ENCODE measurements at regions not wholly inside any gene's neighbourhood (a gene's known extent, or its start where the extent isn't known, plus 50 kb on each side); places are given as distances from the start of the nearest gene placed in this dataset.

DNA sequence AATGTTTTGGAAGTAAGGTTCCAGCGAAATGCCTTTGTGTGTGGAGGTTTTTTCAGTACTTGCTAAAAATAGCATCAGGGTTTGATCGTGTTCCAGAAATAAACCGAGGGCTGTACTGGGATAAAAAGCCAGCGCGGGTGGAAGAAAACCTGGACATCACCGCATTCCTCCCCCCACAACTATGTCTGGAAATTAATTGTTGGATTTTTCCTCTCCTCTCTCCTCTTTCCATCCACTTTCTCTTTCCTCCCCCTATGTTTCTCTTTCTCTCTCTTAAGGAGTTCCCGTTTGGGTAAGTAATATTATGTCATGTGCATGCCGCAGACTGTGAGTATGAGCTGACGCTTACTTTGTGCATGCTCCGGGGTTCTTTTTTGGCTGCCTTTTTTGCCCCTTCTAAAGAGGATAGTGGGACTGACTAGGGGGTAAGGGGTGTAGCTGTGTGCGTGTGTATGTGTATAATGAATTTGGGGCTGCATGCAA, 104.2 kb upstream of the HSD17B12 start:
- no peak for FAIRE-seq

DNA sequence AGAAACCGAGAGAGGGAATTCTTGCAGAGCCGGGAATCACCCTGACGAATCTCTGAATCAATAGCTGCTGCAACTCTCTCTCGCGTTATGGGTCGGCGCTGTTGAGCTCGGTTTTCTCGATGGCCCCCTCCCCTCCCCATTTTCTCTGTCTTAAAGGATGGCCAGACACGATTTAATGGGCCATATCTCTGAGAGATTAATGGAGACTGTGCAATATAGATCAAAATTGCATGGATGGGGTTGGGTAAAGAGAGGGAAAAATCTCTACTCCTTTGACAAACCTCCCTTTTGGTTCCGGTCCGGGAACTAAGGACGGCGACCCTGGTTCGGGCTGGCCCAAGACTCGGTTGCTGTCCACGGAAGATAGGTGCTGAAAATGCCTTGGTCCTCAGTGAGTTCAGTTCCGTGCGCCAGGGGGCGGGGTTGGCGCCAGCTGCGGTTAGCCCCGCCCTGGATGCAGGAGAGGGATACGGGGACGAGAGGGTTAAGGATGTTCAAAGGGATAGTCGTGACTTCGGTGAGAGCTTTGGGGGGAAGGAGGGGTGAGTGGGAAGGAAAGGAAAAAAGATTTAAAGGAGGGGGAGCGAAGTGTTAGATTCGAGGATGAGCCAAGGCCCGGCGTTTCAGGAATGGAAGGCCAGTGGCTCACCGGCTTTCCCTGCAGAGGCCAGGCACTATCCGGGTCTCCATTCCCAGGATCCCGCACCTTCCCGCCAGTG, 103.6 kb upstream of the HSD17B12 start:
- no peak for FAIRE-seq

DNA sequence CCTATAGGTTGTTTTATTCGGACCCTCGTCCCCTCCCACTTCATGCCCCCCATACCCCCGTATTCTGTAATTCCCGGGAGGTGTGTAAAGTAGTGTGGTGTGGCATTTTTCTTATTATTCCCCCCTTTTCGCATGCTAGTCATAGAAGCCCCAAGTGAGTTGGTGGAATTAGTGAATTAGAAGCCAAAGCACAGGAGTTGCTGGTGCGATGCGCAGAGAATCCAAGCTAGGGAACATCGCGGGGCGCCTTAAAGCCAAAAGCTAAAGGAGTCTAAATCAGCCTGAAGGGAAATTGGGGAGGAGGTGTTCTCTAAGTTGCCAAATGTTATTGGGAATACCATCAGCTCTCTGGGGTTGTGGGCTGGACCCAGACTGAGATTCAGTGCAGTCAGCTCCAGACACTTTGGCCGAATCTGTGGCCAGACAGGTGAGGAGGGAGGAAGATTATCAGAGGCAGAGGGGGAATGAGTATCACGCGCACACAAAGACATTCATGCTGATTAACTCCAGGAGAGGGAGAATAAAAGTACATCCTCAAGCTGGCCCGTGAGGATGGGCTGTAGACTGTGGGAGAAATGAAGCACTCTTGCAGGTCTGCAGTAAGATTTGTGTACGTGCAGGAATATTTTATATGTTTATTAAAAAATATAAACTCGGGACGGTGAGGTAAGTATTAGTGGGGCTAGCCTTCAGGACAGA, 102.8 kb upstream of the HSD17B12 start:
- FAIRE-seq, result no peak

DNA sequence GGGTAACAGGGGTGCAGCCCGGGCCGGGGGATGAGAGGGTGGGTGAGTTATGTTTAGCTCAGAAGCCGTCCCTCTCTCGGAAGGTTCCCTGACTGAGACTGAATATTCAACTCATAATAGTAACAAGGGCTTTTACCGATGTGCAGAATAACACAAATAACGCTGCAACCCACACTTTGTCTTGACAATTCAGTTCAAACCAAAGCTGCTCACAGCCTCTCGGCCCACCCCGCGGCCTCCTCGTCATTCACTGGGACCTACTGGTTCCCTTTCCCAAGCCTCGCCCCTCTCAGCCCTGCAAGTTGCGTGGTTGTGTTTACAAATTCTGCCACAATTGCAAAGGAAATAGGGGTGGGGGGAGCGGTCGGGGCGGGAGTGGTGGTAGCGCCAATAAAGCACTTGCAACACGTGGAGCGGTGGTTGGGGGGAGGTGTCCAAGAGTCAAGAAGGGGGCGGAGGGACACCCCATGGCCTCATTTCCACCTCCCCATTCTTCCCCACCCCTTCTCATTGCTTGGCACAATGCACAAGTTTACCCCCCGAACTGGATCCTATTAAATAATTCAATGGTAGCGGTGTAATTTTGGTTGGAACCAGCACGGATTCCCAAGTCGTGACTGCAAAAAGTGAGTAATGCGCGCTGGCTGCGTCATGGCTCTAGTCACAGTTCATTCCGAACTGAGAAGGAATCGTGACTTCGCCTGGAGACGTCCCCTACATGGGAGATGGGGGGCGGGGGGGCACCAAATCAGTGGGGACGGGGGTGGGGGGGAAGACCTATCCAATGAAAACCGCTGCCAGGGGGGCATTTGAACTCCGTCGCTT, 102.0 kb upstream of the HSD17B12 start:
- FAIRE-seq, result no peak

DNA sequence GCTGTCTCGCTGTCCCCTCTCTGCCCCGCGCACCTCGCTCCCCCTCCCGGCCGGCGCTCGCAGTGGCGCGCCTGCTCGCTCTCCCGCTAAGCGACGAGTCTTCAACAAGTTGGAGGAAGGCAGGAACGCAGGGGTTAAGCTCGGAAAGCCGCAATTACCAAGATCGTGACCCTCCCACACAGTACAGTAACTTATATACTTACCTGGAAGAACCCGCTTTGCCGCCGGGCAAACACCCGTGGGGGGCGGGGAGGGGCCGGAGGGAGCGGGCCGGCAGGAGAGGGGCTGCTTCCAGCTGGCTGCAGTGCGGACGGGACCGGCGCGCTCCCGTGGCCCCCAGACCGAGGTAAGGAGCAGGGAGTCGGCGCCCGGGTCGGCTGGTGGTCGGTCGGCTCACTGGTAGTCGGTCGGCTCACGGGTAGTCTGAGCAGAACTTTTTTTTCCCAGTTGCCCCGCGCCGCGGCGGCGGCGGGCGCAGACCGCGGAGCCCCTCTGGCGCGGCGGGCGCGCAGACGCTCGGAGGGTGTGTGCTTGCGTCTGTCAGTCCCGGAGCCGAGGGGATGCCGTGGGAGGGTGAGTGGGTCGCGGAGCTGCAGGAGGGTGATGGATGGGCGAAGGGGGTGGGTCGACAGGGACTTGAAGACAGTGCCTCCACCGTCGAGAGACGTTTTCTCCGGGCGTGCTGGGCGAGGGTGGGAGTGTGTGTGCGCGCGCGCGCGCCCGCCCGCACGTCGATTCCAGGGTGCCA, 101.2 kb upstream of the HSD17B12 start:
- no peak for FAIRE-seq

DNA sequence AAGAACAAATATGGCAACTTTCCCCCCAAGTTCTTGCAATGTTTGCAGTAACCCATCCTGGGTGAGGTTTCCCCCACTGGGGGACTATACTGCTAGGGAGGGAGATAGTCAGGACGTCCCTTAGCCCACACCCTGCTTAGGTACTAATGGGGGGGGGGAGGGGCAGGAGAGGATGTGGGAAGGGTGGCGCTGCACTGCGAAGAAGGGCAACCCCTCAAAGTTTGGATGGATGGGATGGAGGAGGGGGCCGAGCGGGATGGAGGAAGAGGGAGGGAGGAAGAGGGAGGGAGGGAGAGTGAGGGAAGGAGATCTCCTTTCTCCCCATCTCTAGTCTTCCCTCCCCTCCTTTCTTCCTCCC, 100.6 kb upstream of the HSD17B12 start:
- FAIRE-seq, result no peak

DNA sequence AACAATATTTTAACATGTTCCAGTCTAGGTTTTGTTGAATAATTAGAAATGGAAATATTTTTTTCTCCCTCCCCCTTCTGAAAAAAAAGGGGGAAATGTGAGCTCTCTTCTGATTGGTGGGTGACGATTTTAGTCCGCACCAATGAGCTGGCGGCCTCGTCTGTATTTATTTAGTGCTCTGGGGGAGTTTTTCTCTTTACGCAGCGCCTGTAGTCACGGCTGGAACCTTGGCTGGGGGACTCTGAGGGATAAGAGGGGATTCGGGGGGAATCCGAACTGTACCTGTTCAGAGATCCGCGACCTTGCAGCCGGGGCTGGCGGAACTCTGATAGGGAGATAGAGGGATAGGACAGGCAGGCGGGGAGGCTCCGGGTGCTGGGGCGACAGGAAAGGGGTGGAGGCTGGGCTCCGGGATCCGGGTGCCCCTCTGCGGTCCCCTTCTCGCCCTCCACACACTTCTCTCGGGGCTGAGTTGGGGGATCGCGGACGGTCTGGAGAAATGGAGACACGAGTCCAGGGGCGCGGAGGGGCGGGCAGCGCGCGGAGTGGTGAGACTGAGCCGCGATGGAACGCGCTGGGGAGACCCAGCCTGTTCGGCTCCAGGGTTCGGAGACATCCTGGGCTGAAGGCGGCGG, 99.7 kb upstream of the HSD17B12 start:
- FAIRE-seq, result no peak

DNA sequence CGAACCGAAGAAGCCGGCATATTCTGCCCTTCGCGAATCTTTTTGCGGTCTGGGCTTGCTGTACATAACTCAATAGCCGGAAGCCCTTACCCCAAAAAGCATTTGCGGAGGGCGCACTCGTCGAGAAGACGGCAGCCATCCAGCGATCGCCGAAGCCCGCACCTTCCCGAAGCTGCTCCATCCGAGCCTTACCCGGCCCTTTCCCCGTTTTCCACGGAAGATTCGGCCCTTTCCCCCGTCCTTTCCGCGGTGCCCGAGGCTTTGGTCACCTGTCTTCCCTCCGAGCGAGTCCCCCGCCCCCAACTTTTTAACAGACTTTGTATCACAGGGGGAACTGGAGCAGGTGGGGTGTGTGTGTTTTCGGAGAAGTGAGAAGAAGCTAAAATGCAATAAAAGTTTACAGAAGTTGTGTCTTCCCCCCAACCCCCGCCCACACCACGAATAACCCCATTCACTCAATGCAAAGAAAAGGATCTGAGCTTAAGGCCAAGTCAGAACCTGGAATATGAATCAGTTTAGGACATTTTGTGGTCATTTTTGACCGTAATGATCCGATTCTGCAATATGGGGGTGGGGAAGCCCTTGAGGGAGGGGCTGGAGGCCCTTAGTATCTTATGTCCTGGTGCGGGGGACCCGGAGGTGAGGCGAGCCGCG, 99.0 kb upstream of the HSD17B12 start:
- no peak for FAIRE-seq

DNA sequence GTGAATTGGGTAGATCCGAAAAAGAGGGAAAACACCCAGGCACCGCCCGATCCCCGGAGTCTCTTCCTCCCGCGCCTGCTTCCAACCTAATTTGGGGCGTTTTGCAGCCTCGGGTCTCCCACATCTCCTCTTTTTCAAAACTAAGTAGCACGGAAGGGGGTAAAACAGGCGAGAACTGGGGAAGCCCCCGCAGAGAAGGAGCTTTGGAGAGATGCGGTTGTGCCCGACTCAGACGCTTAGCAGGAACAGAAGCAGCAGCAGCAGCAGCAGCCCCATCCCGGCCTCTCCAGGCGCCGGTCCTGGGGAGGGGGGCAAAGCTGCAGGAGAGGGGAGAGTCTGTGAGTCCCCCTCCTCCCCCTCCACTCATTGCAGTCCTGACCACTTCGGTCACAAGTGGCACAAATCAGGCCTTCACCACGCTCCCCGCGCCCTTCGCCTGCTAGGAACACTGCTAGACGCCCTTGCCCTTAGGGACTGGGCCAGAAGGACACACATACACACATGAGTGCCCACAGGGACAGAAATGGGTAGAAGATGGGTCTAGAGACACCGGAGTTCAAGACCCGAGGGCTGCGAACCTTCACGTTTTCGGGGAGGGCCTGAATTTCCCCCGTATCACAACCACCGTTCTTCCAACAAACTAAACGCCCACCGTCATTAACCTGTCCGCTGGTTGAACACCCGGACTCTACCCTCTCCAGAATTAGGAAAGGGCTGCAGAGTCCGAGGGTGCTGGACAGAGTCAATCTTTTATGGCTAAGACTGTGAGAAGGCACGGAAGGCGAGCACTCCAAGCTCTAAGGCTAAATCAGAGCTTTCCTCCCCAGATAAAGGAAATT, 98.3 kb upstream of the HSD17B12 start:
- FAIRE-seq, result no peak

DNA sequence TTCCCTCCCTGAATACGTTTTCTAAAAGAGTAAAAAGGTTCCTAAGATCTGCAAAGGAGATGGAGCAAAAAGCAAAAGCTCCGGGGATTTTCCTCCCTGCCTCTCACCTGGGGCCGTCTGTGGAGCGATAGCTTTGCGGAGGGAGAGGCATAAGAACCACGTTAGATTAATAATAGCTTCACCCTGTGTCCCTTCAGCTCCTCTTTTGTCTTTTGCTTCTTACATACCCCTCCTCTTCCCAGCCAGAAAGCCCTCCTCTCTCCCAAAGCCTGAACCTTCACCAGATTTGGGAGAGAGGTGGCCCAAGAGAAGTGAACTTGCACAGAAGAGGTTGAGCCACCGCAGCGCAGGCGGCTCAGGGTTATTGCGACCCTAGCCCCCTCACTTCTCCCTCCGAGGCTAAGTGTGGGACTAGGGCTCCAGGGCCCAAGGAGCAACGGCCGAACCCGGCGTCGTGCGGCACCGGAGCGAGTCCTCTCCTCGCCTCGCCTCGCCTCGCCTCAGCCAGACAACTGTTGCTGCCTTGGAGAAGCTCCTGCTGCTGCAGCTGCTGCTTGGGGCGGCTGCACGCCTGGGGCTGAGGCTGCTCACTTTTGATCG, 97.6 kb upstream of the HSD17B12 start:
- FAIRE-seq, result no peak

DNA sequence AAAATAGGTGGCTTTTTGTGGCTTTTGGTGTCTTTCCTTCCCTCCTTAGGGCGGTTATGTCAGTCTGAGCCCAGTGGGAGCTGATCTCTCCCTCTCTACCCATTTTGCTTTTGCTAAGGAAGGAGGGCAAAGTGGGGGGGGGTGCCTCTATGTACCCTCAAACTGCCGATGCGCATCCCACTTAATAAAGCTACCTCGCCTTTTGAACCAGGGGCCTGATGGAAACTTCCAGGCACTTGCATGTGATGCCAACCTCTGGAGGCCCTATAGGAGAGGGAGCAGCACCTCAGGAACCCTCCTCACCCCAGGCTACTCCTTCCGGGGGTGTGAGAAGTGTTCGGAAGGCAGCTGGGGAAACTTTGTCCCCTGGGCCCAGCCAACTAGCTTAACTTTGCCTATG, 97.0 kb upstream of the HSD17B12 start:
- FAIRE-seq, result no peak

DNA sequence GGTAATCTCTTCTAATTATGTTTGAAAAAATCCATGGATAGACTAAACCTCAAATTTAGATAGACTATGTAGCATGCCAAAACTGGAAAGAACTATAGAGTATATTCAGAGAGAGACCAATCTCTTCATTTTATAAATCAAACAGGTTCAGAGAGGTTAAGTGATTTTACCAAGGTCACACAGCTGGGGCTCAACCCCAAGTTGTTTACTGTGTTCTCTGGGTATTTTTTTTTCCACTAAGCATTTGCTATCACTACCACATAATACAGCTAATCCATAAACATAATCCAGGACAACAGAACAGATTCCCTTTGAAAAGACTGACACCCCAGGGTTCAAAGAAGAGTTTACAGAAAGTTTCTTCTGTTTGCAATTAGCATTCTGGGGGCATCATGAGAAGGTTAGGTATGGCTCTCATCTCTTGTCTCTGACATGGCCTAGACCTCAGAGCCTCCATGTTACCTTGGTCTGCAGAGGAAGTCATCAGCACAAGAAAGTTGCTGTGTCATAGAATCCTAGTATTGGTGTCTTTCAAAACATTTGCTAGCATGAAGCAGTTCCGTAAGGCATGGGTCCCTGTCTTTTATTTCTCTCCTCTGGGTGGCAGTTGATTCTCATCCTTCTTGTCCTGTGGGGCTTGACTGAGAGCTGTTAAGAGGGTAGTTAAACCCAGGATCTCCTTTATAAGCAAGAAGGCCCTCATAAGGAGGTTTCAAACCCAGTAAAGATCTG, 94.5 kb upstream of the HSD17B12 start:
- FAIRE-seq, result no peak

DNA sequence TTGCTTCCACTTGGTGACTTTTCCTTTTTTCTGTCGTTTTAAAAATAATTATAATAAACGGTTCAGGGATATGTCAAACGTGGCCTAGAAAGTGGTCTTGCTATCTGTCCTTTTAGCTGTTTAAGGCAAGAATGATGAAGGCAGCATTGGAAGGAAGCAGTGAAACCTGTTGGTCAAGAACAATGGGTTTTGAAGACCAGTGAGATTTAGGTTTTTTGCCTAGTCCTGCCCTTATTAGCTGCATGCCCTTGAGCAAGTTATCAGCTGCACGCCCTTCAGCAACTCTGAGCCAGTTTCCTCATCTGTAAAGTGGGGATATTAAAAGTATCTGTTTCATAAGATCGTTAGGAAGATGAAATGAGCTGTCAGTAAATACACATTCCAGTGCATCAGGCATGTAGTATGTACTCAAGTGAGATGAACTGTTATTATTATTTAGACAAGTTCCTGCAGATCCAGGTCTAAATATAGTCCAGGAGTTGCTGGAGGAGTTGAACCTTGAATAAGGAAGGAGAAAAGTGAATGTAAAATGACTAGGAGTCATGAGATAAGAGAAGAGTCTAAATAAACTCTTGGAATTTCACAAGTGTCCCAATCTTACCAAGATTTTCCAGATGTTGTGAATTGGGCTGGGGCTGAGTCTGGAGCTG, 90.8 kb upstream of the HSD17B12 start:
- no peak for FAIRE-seq

DNA sequence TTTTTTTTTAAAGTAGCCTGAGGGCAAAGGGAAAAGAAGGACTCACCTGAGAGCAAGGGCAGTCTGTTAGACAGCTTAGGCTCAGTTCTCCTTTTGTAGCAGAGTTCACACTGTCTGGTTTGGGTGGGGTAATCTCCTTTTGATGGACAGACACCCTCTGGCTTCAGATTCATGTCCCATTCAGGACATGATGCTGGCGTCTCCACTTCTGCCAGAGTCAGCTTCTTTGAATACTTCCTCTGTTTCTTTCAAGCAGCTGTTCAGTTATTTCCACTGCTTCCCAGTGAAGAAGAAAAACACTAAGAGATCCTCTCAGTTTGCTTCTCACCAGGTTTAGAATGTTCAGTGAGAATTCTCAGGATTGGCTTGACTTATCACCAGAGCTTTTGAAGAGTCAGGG, 79.0 kb upstream of the HSD17B12 start:
- FAIRE-seq, result no peak

DNA sequence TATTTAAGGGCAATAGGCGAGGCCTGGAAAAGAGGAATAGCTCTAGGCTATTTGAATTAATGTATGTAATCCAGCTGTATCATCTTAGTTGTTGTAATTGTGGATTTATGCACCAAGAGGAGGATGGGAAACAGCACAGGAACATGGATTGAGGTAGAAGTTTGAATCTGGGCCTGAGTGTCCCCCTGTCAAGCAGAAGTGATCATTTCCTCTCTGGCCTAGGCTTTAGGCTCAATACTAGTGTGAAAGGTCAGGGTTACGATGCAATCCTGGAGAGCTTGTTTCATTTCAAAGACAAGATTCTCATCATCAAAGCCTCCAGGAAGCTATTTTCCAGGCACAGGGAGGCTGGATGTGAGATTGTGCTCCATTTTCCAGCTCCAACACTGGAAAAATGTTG, 77.9 kb upstream of the HSD17B12 start:
- no peak for FAIRE-seq

DNA sequence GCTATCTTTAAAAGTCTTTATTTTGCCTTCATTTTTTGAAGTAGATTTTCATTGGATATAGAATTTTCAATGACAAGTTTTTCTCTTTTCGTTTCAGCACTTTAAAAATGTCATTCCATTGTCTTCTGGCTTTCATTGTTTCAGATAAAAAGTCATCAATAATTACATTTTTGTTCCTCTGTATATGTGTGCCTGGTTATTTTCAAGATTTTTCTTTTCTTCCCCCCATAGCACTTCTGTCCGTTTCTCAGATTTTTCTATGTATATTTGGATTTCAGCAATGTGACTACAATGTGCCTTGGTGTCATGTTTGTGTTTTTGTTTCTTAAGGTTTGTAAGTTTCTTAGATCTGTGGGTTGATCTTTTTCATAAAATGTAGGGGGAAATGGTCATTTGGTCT, 66.3 kb upstream of the HSD17B12 start:
- no peak for FAIRE-seq

DNA sequence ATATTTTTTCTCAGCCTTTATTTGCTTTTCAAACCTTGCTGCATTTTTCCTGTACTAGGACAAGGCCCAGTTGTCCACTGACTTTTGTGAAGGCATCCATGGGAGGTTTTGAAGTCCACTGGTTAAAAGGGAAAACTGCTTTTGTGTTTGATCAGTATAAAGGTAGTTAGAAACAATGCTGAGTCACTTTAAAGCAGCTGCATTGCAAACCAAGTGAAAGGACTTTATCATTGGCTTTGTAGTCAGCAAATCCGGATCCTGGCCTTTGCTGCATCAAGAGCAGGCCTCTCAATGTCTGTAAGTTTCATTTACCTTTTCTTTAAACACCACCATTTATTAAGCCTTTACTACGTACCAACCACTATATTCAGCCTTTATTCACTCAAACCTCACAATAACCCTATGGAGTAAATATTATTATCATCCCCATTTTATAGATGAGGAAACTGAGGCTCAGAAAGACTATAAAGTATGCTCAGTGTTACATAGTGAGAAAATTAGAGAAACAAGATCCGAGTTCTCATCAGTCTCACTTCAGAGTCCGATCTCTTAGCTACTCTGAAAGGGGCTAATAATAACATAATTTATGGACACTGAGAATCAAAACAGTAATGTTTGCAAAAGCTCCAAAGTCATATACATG, 60.6 kb upstream of the HSD17B12 start:
- FAIRE-seq, result no peak

DNA sequence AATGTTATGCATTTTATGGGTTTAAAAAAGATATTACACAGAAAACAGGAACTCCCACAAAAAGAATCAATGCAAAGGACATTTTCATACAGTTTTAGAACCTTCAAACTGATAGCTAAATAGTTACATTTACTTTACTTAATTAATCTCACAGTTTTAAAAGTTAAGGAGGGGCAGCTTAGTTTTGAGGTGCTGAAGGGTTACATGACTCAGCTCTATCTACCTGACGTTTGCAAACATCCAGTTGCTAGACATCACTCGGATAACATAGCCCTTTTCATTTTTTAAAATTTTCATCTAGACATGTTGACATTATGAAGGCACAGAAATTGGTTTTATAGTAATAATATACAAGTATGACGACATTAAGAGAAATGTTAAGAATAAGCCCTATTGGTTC, 53.7 kb upstream of the HSD17B12 start:
- peak; percentile 11 for FAIRE-seq
